K562 (cell line): ENCODE measurements at regions not wholly inside any gene's neighbourhood (a gene's known extent, or its start where the extent isn't known, plus 50 kb on each side); places are given as distances from the start of the nearest gene placed in this dataset.

Source experiments
- ATAC-seq: fragments of 200-7000 bp; cut with Tn5 transposase; 3 replicates; pipeline ENCODE4 v1.9.1; 2020; ENCODE audit warnings: moderate library complexity
- BruUV-seq: library from RNA; stranded (reverse); fragments of 400-500 nt; replicated peaks from 2 replicates; lab custom pipeline; 2021; lab: Mats Ljungman, UMichigan
- CTCF ChIA-PET: fragments of 300-600 bp; formaldehyde crosslinking; extraction: SDS; loops from one replicate; lab custom pipeline; 2021; ENCODE audit warnings: low intra/inter-chr PET ratio; lab: Yijun Ruan, JAX
- POLR2A ChIA-PET: fragments of 300-600, 350-650 bp; sonication (Branson Sonifier 250); formaldehyde crosslinking; extraction: SDS; loops from one replicate; lab custom pipeline; 2021; ENCODE audit warnings: antibody characterized with exemption, inconsistent platforms; lab: Yijun Ruan, JAX
- DNase-seq, 4 experiments: peaks; one replicate each; pipeline versions ENCODE4 v3.0.0 to v3.0.0-alpha.2; 2011 to 2018; ENCODE audit warnings: low spot score in 3 of 4, mixed read lengths in 3 of 4; ENCODE audit errors: extremely low read depth in 1 of 4
- FAIRE-seq: peaks from 2 replicates; lab custom pipeline; 2011; peaks lifted over from hg19 to GRCh38; lab: Jason Lieb, UNC
- H2AFZ ChIP-seq: 2 replicates; pipeline ENCODE4 v1.6.0; 2011; ENCODE audit warnings: low read depth, low read length, control low read depth, inconsistent platforms
- H3K27ac ChIP-seq: fragments of 200-600 bp; 3 replicates; pipeline ENCODE4 v1.8.0; 2011; ENCODE audit warnings: low read depth, mild to moderate bottlenecking, control low read depth, inconsistent platforms, low read length, moderate library complexity, mixed read lengths; ENCODE audit errors: extremely low read depth
- H3K27me3 ChIP-seq, 2 experiments: fragments of 300-600 bp in 1 of 2; 2 replicates in 1 of 2; 3 replicates in 1 of 2; pipeline versions ENCODE4 v1.6.0 to v1.8.0; 2011; ENCODE audit warnings: inconsistent platforms in 2 of 2, low read length in 2 of 2, mild to moderate bottlenecking in 1 of 2, mixed read lengths in 1 of 2, moderate library complexity in 1 of 2; ENCODE audit not compliant: control insufficient read depth in 2 of 2, insufficient read depth in 2 of 2
- H3K36me3 ChIP-seq: fragments of 300-600 bp; 3 replicates; pipeline ENCODE4 v1.8.0; 2011; ENCODE audit warnings: mild to moderate bottlenecking, low read length, inconsistent platforms; ENCODE audit not compliant: control insufficient read depth, insufficient read depth
- H3K4me1 ChIP-seq, 2 experiments: fragments of 200-600 bp in 1 of 2; replicated peaks in 1 of 2; 2 replicates in 1 of 2; 3 replicates in 1 of 2; pipeline versions ENCODE4 v1.5.1 to v1.8.0; 2011; ENCODE audit warnings: inconsistent platforms in 2 of 2, low read length in 2 of 2, mild to moderate bottlenecking in 1 of 2, mixed read lengths in 1 of 2, moderate library complexity in 1 of 2; ENCODE audit not compliant: control insufficient read depth in 2 of 2, insufficient read depth in 2 of 2
- H3K4me2 ChIP-seq: 2 replicates; pipeline ENCODE4 v1.6.1; 2011; ENCODE audit warnings: low read length, control low read depth, inconsistent platforms, mixed read lengths; ENCODE audit not compliant: insufficient read depth
- H3K4me3 ChIP-seq: fragments of 200-600 bp; sonication (generic), shearing (Covaris generic); 2 replicates; pipeline ENCODE4 v1.5.1; 2016; ENCODE audit warnings: control low read depth, inconsistent platforms
- H3K79me2 ChIP-seq: fragments of 200-600 bp; 3 replicates; pipeline ENCODE4 v1.8.0; 2011; ENCODE audit warnings: low read length, inconsistent platforms; ENCODE audit not compliant: control insufficient read depth, insufficient read depth
- H3K9ac ChIP-seq, 2 experiments: 2 replicates each; pipeline versions ENCODE4 v1.6.0 to v1.6.1; 2011; ENCODE audit warnings: low read depth in 2 of 2, low read length in 2 of 2, control low read depth in 1 of 2, inconsistent platforms in 1 of 2, mild to moderate bottlenecking in 1 of 2, mixed read lengths in 1 of 2; ENCODE audit not compliant: insufficient read depth in 1 of 2
- H3K9me1 ChIP-seq: one replicate; pipeline ENCODE4 v1.6.0; 2011; ENCODE audit warnings: inconsistent platforms, mild to moderate bottlenecking, low read length, moderate library complexity; ENCODE audit not compliant: control insufficient read depth, insufficient read depth
- H3K9me3 ChIP-seq: replicated peaks from 2 replicates; pipeline ENCODE4 v1.5.1; 2011; ENCODE audit warnings: low read depth, low read length, inconsistent platforms; ENCODE audit not compliant: control insufficient read depth, insufficient read depth
- H4K20me1 ChIP-seq: replicated peaks from 2 replicates; pipeline ENCODE4 v1.6.1; 2011; ENCODE audit warnings: low read length, inconsistent platforms, mixed read lengths; ENCODE audit not compliant: control insufficient read depth, insufficient read depth
- ETV5 ChIP-seq: sonication (generic); formaldehyde crosslinking; IDR thresholded peaks from 2 replicates; pipeline ENCODE4 v1.4.0; 2020; ENCODE audit warnings: low read depth, mild to moderate bottlenecking, missing genetic modification reagents
- POLR2A ChIP-seq: fragments of 450-650 bp; conservative IDR thresholded peaks from 2 replicates; pipeline ENCODE4 v1.6.1; 2016
- SP2 ChIP-seq: IDR thresholded peaks from 2 replicates; pipeline ENCODE4 v1.6.1; 2011; ENCODE audit warnings: mild to moderate bottlenecking, low read depth, low read length, moderate library complexity; ENCODE audit not compliant: poor library complexity, severe bottlenecking; ENCODE audit errors: extremely low read depth
- TCF7 ChIP-seq: sonication (generic); IDR thresholded peaks from 2 replicates; pipeline ENCODE4 v1.6.1; 2016; ENCODE audit warnings: antibody characterized with exemption, borderline replicate concordance
- TCF7L2 ChIP-seq: fragments of 150-350 bp; IDR thresholded peaks from 2 replicates; pipeline ENCODE4 v1.6.1; 2016; ENCODE audit warnings: low read depth, mild to moderate bottlenecking, low read length, moderate library complexity
- ZFX ChIP-seq: sonication (generic); formaldehyde crosslinking; IDR thresholded peaks from 2 replicates; pipeline ENCODE4 v1.8.0; 2022; ENCODE audit warnings: mild to moderate bottlenecking, missing genetic modification reagents, moderate library complexity
- ZNF316 ChIP-seq: fragments of 450-650 bp; IDR thresholded peaks from 2 replicates; pipeline ENCODE4 v1.6.1; 2016
- WGBS: fragments of 100-300 bp; shearing (Covaris generic); methylation state at CpG from one replicate; pipeline ENCODE4 v1.1.6; 2016; ENCODE audit warnings: low coverage, mixed read lengths; ENCODE audit not compliant: insufficient coverage; ENCODE audit errors: missing lambda C conversion rate; 5-methylcytosine and 5-hydroxymethylcytosine counted together
- in situ Hi-C: fragments of 300-500 bp; cut with MboI; formaldehyde crosslinking; loops from 4 replicates; pipeline ENCODE4 v1.15.0; 2018; ENCODE audit warnings: inconsistent platforms, mixed read lengths
- intact Hi-C: fragments of 100-400 bp; cut with micrococcal nuclease; formaldehyde crosslinking; loops from 2 replicates; pipeline ENCODE4 v1.14.2; 2022
- TF ChIP-seq, protein P1 (sequence below): fragments of 200-400 bp; formaldehyde crosslinking; IDR thresholded peaks from 2 replicates; pipeline ENCODE4 v1.6.1; 2017; ENCODE audit warnings: mild to moderate bottlenecking, low read depth, low read length, moderate library complexity

DNA sequence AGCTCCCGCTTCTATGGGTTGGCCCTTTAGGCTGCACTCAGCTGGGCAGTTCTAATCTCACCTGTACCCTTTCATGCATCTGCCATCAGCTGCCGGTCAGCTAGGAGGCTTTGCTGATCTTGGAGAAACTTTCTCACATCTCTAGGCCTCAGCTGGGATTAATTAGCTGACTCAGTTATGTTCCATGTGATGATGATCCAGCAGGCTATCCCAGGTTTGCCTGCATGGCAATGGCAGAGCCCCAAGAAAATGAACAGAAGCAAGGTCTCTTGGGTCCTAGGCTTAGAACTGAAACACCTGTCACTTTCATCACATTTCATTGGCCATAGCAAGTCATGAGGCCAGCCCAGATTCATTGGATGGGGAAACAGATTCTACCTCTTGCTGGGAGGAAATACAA lies 304.6 kb upstream of the TBC1D5 start:
- no peak for ATAC-seq
- H3K27me3 ChIP-seq: no peaks in the 10 kb centered on the region
- POLR2A ChIA-PET: interaction anchor here (0.6 kb wide), 2 partner anchors 18 to 37 kb away, joined by 3 to 4 read pairs; no protein-coding TSS in a partner anchor
- no peaks in the 10 kb centered on the region for H3K9me3 ChIP-seq
- no peak overlapping the region for H3K27ac ChIP-seq
- BruUV-seq: no TSS peak
- no peak for DNase-seq
- H3K4me3 ChIP-seq: no peak overlapping the region
- CTCF ChIA-PET: no interaction called here
- no peaks in the 10 kb centered on the region for H3K79me2 ChIP-seq
- no peak for TF ChIP-seq POLR2A
- peak; percentile 36 for TF ChIP-seq ZNF316
- TF ChIP-seq, protein P1, sequence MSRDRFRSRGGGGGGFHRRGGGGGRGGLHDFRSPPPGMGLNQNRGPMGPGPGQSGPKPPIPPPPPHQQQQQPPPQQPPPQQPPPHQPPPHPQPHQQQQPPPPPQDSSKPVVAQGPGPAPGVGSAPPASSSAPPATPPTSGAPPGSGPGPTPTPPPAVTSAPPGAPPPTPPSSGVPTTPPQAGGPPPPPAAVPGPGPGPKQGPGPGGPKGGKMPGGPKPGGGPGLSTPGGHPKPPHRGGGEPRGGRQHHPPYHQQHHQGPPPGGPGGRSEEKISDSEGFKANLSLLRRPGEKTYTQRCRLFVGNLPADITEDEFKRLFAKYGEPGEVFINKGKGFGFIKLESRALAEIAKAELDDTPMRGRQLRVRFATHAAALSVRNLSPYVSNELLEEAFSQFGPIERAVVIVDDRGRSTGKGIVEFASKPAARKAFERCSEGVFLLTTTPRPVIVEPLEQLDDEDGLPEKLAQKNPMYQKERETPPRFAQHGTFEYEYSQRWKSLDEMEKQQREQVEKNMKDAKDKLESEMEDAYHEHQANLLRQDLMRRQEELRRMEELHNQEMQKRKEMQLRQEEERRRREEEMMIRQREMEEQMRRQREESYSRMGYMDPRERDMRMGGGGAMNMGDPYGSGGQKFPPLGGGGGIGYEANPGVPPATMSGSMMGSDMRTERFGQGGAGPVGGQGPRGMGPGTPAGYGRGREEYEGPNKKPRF: no peak
- TF ChIP-seq TCF7: no peak
- no peak for TF ChIP-seq TCF7L2
- TF ChIP-seq ZFX: no peak
- TF ChIP-seq ETV5: no peak
- TF ChIP-seq SP2: no peak
- in situ Hi-C loops (no loop called here), intact Hi-C loops (no loop called here)
- no peak overlapping the region for H2AFZ ChIP-seq
- no peak overlapping the region for H3K4me2 ChIP-seq
- 4% methylated on average over 2 of the region's 2 CpGs for WGBS
- FAIRE-seq: no peak
- no peaks in the 10 kb centered on the region for H3K36me3 ChIP-seq
- no peak overlapping the region for H3K9ac ChIP-seq
- H3K4me1 ChIP-seq: no peaks in the 10 kb centered on the region
- no peaks in the 10 kb centered on the region for H3K9me1 ChIP-seq
- no peaks in the 10 kb centered on the region for H4K20me1 ChIP-seq
